Caco-2 (cell line): ENCODE measurements at regions not wholly inside any gene's neighbourhood (a gene's known extent, or its start where the extent isn't known, plus 50 kb on each side); places are given as distances from the start of the nearest gene placed in this dataset.
"Not testable (repeated sequence)": the region's sequence is repeated elsewhere in the genome, so short reads cannot be mapped to it uniquely, and the experiment has no call there.

Experiments used
- BruUV-seq: library from RNA; stranded (reverse); fragments of 400-500 nt; replicated peaks from 2 replicates; lab custom pipeline; 2021; lab: Mats Ljungman, UMichigan
- CTCF ChIA-PET: fragments of 300-600 bp; sonication (Branson Sonifier 250); formaldehyde crosslinking; loops from one replicate; lab custom pipeline; 2022; ENCODE audit warnings: antibody characterized with exemption; lab: Charles Lee
- POLR2A ChIA-PET: fragments of 300-600 bp; sonication (Branson Sonifier 250); formaldehyde crosslinking; loops from one replicate; lab custom pipeline; 2022; ENCODE audit warnings: antibody characterized with exemption; lab: Charles Lee
- DNase-seq, 2 experiments: peaks; one replicate each; pipeline versions ENCODE4 v3.0.0 to v3.0.0-alpha.2; 2020 to 2022
- H3K27me3 ChIP-seq: replicated peaks from 2 replicates; pipeline ENCODE4 v1.6.0; 2011; ENCODE audit warnings: low read length; ENCODE audit not compliant: control insufficient read depth, insufficient read depth
- H3K36me3 ChIP-seq: 2 replicates; pipeline ENCODE4 v1.5.1; 2011; ENCODE audit warnings: low read length; ENCODE audit not compliant: control insufficient read depth, insufficient read depth
- H3K4me1 ChIP-seq: fragments of 250-450 bp; sonication (Bioruptor Pico); 2 replicates; pipeline ENCODE4 v1.5.1; 2020; ENCODE audit warnings: mild to moderate bottlenecking
- H3K4me3 ChIP-seq: 2 replicates; pipeline ENCODE4 v1.5.1; 2011; ENCODE audit warnings: low read depth, mild to moderate bottlenecking, control low read depth, low read length
- H3K9me3 ChIP-seq: fragments of 250-450 bp; sonication (Bioruptor Pico); 2 replicates; pipeline ENCODE4 v1.5.1; 2020; ENCODE audit warnings: mild to moderate bottlenecking, moderate library complexity
- H3K27ac Mint-ChIP-seq: one replicate; pipeline ENCODE4 v1.8.0; 2022; ENCODE audit warnings: mixed read lengths; ENCODE audit not compliant: unreplicated experiment
- H3K27me3 Mint-ChIP-seq: one replicate; pipeline ENCODE4 v1.8.0; 2022; ENCODE audit warnings: mixed read lengths; ENCODE audit not compliant: insufficient read depth, unreplicated experiment
- H3K36me3 Mint-ChIP-seq: one replicate; pipeline ENCODE4 v1.8.0; 2022; ENCODE audit warnings: mild to moderate bottlenecking, mixed read lengths; ENCODE audit not compliant: insufficient read depth, unreplicated experiment
- H3K4me1 Mint-ChIP-seq: one replicate; pipeline ENCODE4 v1.8.0; 2022; ENCODE audit warnings: low read depth, mixed read lengths; ENCODE audit not compliant: unreplicated experiment
- H3K4me3 Mint-ChIP-seq: one replicate; pipeline ENCODE4 v1.8.0; 2022; ENCODE audit warnings: mild to moderate bottlenecking, moderate library complexity, mixed read lengths; ENCODE audit not compliant: unreplicated experiment
- H3K9me3 Mint-ChIP-seq: one replicate; pipeline ENCODE4 v1.8.0; 2022; ENCODE audit warnings: mixed read lengths; ENCODE audit not compliant: unreplicated experiment
- intact Hi-C: fragments of 100-400 bp; cut with micrococcal nuclease; formaldehyde crosslinking; loops from one replicate; pipeline ENCODE4 v1.10.0; 2022; ENCODE audit not compliant: unreplicated experiment
- TF ChIP-seq, protein P1 (sequence below), 2 experiments: fragments of 200-600 bp in 1 of 2; IDR thresholded peaks; 1 replicate in 1 of 2; 2 replicates in 1 of 2; pipeline versions ENCODE4 v1.5.1 to v1.8.0; 2011 to 2022; ENCODE audit warnings: antibody characterized with exemption in 1 of 2, control low read depth in 1 of 2, inconsistent platforms in 1 of 2, low read depth in 1 of 2, low read length in 1 of 2, mild to moderate bottlenecking in 1 of 2, moderate library complexity in 1 of 2; ENCODE audit not compliant: insufficient read depth in 1 of 2, severe bottlenecking in 1 of 2, unreplicated experiment in 1 of 2

DNA sequence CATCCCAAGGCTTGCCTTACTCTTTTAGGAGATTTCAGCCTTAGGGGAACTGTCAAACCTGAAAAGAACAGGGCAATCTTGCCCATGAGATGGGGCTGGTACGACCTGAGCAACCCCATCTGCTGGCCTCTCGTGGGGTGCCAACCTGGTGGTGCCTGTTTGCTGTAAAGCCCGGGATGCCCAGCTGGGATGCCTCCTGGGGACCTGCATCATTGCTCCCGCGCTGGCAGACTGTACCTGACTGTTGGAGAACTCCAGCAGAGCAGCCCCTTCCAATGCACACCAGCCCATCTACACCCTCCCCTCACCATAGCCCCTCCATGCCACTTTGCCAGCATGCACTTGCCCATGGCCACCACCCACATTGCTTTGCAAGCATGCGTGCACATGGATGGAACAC, 335.7 kb downstream of the RPS29 start:
- no peaks in the 10 kb centered on the region for H3K36me3 Mint-ChIP-seq
- H3K27ac Mint-ChIP-seq = no peak overlapping the region
- no peaks in the 10 kb centered on the region for H3K9me3 ChIP-seq
- H3K9me3 Mint-ChIP-seq = no peaks in the 10 kb centered on the region
- CTCF ChIA-PET = no interaction called here
- TF ChIP-seq, protein P1, sequence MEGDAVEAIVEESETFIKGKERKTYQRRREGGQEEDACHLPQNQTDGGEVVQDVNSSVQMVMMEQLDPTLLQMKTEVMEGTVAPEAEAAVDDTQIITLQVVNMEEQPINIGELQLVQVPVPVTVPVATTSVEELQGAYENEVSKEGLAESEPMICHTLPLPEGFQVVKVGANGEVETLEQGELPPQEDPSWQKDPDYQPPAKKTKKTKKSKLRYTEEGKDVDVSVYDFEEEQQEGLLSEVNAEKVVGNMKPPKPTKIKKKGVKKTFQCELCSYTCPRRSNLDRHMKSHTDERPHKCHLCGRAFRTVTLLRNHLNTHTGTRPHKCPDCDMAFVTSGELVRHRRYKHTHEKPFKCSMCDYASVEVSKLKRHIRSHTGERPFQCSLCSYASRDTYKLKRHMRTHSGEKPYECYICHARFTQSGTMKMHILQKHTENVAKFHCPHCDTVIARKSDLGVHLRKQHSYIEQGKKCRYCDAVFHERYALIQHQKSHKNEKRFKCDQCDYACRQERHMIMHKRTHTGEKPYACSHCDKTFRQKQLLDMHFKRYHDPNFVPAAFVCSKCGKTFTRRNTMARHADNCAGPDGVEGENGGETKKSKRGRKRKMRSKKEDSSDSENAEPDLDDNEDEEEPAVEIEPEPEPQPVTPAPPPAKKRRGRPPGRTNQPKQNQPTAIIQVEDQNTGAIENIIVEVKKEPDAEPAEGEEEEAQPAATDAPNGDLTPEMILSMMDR (IDR thresholded peaks at IDR 0.05; ENCODE audit: insufficient read depth in 1 of 2, low read depth in 1 of 2, low read length in 1 of 2, severe bottlenecking in 1 of 2, unreplicated experiment in 1 of 2) = no peak
- intact Hi-C loops = no loop called here
- no peaks in the 10 kb centered on the region for H3K27me3 ChIP-seq
- no TSS peak for BruUV-seq
- POLR2A ChIA-PET = no interaction called here
- H3K36me3 ChIP-seq = no peaks in the 10 kb centered on the region
- no peak overlapping the region for H3K4me3 ChIP-seq
- H3K4me3 Mint-ChIP-seq = no peak overlapping the region
- no peaks in the 10 kb centered on the region for H3K4me1 ChIP-seq
- no peak for DNase-seq
- no peaks in the 10 kb centered on the region for H3K4me1 Mint-ChIP-seq
- peaks cover 3% of the 10 kb centered on the region for H3K27me3 Mint-ChIP-seq

DNA sequence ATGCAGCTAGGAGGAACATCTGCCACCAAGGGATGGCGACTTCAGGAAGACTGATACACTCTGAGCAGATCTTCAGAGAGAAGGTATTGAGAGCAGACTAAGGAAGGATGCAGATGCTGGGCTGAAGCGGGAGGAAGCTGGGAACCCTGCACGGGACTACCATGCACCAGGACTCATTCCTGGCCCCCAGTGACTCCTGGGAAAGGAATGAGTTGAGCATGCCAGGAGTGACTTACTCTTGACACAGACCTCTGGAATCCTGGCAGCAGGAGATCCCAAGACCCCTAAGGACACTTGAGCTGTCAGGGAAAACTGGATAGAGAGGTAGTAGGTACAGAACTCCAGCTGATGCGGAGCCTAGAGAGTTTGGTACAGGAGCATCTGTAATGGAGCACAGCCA, 336.1 kb downstream of the RPS29 start:
- H3K27ac Mint-ChIP-seq = no peak overlapping the region
- no peaks in the 10 kb centered on the region for H3K36me3 Mint-ChIP-seq
- no peak overlapping the region for H3K4me3 Mint-ChIP-seq
- Histone ChIP-seq H3K4me3 (no peak overlapping the region), H3K9me3 (no peaks in the 10 kb centered on the region), H3K27me3 (no peaks in the 10 kb centered on the region), H3K4me1 (no peaks in the 10 kb centered on the region), H3K36me3 (no peaks in the 10 kb centered on the region)
- BruUV-seq = no TSS peak
- ChIA-PET CTCF (no interaction called here), POLR2A (no interaction called here)
- peaks cover 6% of the 10 kb centered on the region for H3K27me3 Mint-ChIP-seq
- H3K9me3 Mint-ChIP-seq = no peaks in the 10 kb centered on the region
- DNase-seq = no peak
- H3K4me1 Mint-ChIP-seq = no peaks in the 10 kb centered on the region
- TF ChIP-seq, protein P1 (IDR thresholded peaks at IDR 0.05; ENCODE audit: insufficient read depth in 1 of 2, low read depth in 1 of 2, low read length in 1 of 2, severe bottlenecking in 1 of 2, unreplicated experiment in 1 of 2) = no peak
- intact Hi-C loops = no loop called here

DNA sequence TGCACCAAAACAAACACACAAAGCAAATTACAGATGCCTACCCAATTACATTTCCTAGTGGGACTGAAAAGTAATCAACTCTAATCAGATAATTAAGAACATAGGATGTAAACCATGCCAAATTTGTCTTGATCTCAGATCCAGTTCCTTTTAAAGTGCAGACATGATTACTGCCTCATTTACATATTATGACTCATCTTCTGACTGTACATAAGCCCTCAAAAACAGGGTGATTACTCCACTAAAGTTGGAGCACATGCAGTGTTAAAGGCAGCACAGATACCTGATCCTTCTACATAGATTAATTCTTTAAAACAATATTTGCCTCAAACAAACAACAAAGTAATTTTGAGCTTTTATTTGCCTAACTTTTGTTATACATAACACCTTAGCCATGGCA, 337.2 kb downstream of the RPS29 start:
- Histone ChIP-seq H3K4me3 (no peak overlapping the region), H3K4me1 (no peaks in the 10 kb centered on the region), H3K27me3 (no peaks in the 10 kb centered on the region), H3K9me3 (no peaks in the 10 kb centered on the region), H3K36me3 (no peaks in the 10 kb centered on the region)
- Mint-ChIP-seq H3K9me3 (no peaks in the 10 kb centered on the region), H3K36me3 (no peaks in the 10 kb centered on the region), H3K27ac (no peak overlapping the region), H3K4me3 (no peak overlapping the region), H3K27me3 (peaks cover 6% of the 10 kb centered on the region), H3K4me1 (no peaks in the 10 kb centered on the region)
- no peak for DNase-seq
- ChIA-PET CTCF (no interaction called here), POLR2A (no interaction called here)
- BruUV-seq = no TSS peak
- intact Hi-C loops = no loop called here
- TF ChIP-seq, protein P1 (IDR thresholded peaks at IDR 0.05; ENCODE audit: insufficient read depth in 1 of 2, low read depth in 1 of 2, low read length in 1 of 2, severe bottlenecking in 1 of 2, unreplicated experiment in 1 of 2) = no peak

DNA sequence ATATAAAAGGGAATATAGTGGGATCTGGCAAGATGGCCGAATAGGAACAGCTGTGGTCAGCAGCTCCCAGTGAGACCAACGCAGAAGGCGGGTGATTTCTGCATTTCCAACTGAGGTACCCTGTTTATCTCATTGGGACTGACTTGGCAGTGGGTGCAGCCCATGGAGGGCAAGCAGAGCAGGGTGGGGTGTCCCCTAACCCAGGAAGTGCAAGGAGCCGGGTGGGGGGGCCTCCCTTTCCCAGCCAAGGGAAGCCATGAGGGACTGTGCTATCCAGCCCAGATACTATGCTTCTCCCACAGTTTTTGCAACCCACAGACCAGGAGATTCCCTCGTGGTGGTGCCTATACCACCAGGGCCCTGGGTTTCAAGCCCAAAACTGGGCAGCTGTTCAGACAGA, 342.4 kb downstream of the RPS29 start:
- DNase-seq, H3K36me3 Mint-ChIP-seq, H3K4me1 ChIP-seq, H3K27me3 ChIP-seq, H3K9me3 Mint-ChIP-seq, H3K9me3 ChIP-seq, POLR2A ChIA-PET, H3K4me3 Mint-ChIP-seq, H3K27ac Mint-ChIP-seq, intact Hi-C loops, H3K27me3 Mint-ChIP-seq, H3K4me1 Mint-ChIP-seq, H3K4me3 ChIP-seq, H3K36me3 ChIP-seq, BruUV-seq, CTCF ChIA-PET: not testable (repeated sequence)
